Skin of body (tissue), 1 donor: ENCODE measurements at regions not wholly inside any gene's neighbourhood (a gene's known extent, or its start where the extent isn't known, plus 50 kb on each side); places are given as distances from the start of the nearest gene placed in this dataset.
"Not testable (repeated sequence)": the region's sequence is repeated elsewhere in the genome, so short reads cannot be mapped to it uniquely, and the experiment has no call there.

Experiments used
- DNase-seq: peaks from one replicate; lab custom pipeline; 2025; lab: John Stamatoyannopoulos, UW

DNA sequence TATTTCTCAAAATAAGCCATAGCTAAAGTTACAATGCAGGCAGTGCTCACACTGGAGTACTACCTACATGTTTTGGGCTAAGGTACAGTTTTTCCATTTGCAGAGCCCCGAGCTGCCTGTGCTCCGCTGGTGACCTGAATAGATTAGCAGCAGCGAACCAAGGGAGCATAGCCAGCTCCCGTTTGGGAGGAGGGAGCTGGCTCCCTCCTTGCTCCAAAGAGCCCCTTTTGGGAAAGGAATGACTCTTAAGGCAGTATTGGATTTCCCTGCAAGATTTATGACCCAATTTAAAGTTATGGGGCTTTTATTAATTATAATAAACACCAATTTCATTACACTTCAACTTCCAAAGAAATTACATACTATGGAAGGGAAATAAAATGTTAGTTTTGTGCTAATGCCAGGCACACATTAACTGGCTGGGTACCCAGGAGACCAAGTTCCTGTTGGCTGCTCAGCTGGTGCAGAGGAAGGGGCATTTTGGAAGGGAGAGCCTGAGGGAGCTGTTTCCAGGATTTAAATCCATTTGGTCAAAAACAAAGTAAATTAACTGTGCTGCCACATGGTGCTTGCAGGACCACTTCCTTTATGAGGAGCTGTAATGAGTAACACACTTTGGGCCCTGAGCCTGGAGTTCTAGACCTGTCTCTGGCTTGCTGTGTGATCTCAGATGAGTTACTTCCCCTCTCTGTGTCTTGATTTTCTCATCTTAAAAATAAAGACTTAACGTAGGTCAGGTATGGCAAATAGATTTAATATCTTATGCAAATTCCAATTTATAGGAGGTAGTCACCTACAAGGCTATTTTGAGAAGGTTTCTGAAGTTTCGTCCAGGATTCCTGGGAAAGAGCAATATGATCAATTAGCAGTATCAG is 362.1 kb upstream of the CCL2 start:
- DNase-seq: no peak

- no peak for DNase-seq
Measured at GRCh38 chr17:33895491-33895890, 359.6 kb upstream of the CCL2 start.

- no peak for DNase-seq
Measured at GRCh38 chr17:33896263-33896662, 358.8 kb upstream of the CCL2 start.

DNA sequence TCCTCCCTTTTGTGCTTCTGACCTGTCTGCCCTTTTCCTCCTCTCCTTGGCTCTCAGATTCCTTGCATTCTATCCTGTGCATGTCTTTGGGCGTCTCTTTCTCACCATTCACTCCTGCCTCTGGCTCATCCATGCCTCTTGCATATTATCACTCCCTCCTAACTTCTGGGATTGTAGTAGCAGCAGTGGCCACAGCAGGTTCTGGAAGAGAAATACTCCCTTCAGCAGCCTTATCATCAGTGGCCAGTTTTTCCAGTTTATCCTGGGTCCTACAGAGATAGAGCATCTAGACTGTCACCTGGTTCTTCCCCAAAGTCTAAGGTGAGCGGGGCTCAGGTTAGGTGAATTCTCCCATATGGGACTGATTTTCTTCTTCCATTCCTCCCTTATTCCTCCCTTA is 354.0 kb upstream of the CCL2 start:
- DNase-seq: no peak

- DNase-seq: no peak
Measured at GRCh38 chr17:33902901-33903449, 352.1 kb upstream of the CCL2 start.

- no peak for DNase-seq
Measured at GRCh38 chr17:33904476-33904875, 350.6 kb upstream of the CCL2 start.

DNA sequence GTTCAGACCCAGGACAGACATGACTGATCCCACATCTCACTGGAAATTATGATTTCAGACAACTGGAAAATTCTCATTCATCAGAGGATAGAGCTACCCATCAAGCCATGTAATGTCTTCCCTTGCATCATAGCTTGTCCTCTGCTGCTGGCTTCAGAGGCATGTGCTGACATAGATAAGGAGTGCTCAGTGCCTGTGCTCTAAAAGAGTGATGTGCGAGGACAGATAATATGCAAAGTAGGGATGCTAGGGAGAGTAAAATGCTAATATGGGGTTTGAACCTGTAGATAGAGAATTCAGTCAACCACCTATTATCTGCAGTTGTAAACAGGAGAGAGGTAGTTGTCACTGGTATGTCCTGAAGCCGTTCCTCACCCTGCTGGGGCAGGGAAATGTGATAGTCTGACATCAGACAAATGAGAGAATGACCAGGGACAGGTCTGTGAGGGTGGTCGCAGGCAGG is 349.7 kb upstream of the CCL2 start:
- no peak for DNase-seq

GRCh38 chr17:33908363-33909064 is 346.6 kb upstream of the CCL2 start:
- no peak for DNase-seq

DNA sequence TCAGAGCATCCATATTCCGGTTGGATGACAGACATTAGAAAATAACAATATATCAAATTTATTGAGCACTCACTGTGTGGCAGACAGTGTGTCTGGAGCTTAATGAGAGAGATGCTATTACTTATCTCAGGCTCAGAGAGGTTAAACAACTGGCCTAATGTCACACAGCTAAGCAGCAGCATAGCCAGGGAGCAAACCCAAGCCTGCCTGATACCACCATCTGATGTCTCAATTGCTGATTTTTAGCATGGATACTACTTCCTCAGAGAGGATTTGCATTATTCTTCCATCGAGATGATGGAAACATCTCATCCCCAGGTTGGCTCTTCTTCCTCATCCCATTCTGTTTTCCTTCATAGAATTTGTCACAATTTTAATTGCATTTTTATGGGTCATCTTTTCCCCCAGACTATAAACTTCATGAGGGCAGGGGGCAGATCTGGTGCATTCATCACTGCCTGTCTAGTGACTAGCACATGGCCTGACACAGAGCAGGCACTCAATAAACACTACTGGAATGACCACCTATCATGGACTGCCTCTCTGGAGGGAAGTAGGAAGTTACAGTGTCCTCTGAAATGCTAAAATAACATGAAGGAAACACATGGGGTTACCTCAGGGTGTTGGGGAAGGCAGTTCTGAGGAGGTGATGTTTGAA is 344.8 kb upstream of the CCL2 start:
- DNase-seq: no peak

DNA sequence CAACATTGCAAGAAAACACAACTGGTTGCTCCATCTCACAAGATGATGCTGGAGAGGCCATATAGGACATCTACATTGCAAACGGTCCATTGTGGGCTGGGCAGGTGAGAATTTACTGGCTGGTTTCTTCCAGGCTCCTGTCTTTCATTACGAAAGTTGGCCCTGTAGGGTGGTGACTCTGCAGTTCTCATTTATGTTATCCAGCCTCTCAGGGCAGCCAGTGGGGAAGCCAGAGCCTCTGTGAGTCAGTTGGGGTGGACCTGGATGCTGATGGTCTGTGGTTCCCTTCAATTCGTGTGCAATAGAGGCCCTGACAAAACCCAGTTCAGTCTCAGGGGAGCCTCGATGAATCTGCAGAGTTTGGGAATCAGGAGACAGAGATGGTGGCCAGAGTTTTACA is 341.0 kb upstream of the CCL2 start:
- DNase-seq: no peak

DNA sequence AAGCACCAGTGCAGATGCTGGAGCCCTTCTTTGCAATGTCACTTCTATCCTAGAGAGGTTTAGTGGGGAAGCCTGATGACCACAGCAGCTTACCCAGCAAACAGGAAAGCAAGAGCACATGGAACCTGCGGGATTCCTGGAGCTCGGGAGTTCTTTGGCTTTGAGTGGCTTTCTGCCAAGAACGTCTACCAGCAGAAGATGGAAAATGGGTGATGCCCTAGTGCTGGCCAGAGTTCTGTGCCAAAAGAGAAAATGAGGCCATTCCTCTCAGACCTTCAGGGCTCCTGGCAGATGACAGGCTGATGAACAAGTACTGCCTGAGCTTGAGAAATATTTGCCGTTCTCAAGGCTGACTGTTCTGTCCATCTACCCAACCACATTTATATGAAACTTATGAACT is 332.1 kb upstream of the CCL2 start:
- DNase-seq: no peak

DNA sequence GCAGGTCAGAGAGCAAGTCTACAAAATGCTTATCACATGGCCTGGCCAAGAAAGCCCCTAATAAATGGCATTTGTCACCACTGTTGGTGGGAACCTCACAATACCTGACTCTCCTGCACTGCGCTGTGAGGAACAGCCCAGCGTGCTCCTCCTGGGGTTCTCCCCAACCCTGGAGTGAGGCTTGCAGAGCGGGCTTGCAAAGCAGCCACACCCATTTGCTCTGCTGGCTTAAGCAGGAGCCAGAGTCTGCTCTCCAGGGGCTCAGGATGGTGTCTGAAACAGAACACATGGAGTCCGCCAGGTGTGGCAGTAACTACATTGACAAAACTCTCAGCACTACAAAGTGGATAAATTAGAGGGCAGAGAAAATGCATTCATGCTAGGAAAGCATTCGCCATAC is 331.0 kb upstream of the CCL2 start:
- no peak for DNase-seq

GRCh38 chr17:33925649-33926048 is 329.4 kb upstream of the CCL2 start:
- DNase-seq: no peak

DNA sequence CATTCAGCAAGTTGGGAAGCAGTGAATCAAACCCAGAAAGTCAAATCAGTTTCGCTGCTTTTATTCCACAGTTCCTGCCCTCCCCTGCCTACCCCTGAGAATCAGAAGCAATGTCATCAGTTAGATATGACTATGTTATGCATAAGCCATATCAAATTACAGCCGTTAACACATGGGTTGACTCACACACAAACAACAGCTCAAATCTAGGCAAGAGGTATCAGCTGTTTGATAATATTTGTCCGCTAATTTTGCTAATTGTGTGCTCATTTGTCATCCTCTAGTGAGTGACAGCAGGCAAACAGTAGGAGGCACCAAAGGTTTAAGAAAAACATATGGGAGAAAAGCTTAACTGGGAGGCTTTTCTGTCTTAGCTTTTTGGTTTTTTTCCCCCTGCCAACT is 327.4 kb upstream of the CCL2 start:
- DNase-seq: no peak

- no peak for DNase-seq
Measured at GRCh38 chr17:33929181-33929724, 325.8 kb upstream of the CCL2 start.

DNA sequence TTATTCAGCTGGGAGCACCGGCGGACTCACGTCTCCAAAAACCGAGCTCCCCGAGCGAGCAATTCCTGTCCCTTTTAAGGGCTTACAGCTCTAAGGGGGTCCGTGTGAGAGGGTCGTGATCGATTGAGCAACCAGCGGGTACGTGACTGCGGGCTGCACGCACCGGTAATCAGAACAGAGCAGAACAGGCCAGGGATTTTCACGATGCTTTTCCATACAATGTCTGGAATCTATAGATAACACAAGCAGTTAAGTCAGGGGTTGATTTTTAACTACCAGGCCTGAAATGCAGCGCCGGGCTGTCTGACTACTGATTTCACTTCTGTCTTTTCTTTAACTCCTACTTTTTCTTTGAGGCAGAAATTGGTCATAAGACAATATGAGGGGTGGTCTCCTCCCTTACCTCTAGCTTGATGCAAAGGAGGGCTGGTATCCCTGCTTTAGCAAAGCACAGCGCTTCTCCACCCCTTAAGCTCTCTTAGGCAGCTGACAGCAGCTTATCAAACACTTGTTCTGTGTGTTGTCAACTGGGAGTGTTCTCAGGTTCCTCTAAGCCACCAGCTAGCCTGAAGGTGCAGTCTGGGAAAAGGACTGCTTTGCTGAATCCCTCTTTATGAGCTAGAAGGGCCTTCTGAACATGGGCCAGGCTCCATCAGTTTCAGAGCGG is 323.8 kb upstream of the CCL2 start:
- not testable (repeated sequence) for DNase-seq

DNA sequence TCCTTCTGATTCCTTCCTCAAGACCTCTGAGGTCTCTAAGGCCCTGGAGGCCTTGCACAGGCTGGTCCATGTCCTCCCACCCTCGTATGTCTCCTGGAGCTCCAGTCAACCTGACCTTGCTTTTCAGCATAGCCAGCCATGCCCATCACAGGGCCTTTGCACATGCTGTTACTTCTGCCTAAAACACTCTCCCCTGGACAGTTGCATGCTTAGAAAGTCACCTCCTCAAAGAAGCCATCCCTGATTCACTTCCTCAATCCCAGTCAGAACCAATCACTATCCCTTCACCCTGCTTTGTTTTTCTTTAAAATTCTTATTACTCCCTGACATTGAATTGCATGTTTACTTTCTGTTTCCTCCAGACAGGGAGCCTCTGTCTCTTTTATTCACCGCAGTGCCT is 322.1 kb upstream of the CCL2 start:
- no peak for DNase-seq

- DNase-seq: no peak
Measured at GRCh38 chr17:33933576-33933975, 321.5 kb upstream of the CCL2 start.

DNA sequence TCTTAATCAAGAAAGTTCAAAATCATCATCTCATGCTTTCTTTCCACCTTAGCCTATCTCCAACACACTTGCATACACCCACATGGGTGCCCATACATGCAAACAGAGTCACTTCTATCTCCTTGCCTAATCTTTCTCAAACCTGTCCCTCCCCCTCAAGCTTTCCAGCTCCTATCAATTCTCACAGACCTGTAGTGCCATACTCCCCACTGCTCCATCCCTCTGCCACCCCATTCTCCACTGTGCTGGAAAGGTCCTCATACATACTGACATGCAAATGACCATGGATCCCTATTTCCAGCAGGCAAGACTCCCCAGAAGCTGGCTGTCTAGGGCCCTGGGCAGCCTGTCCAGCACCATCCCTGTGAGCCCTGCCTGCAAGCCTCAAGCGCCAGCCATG is 320.4 kb upstream of the CCL2 start:
- no peak for DNase-seq

- no peak for DNase-seq
Measured at GRCh38 chr17:33935822-33936221, 319.3 kb upstream of the CCL2 start.

- DNase-seq: no peak
Measured at GRCh38 chr17:33936764-33937163, 318.3 kb upstream of the CCL2 start.
